ENCODE measurements at regions not wholly inside any gene's neighbourhood (a gene's known extent, or its start where the extent isn't known, plus 50 kb on each side); places are given as distances from the start of the nearest gene placed in this dataset.
"Not testable (repeated sequence)": the region's sequence is repeated elsewhere in the genome, so short reads cannot be mapped to it uniquely, and the experiment has no call there.

GRCh38 chr14:22382955-22383354 lies 206.1 kb downstream of the DAD1 start:
- in situ Hi-C loops (cut with HindIII; ENCODE audit: low pct_ligation_motif_present, low pct_unique_long_range_greater_than_20kb, low sequenced_read_pairs): no loop called here
- no peak for DNase-seq

GRCh38 chr14:22382395-22382794 lies 206.6 kb downstream of the DAD1 start:
- DNase-seq: no peak
- in situ Hi-C loops (cut with HindIII; ENCODE audit: low pct_ligation_motif_present, low pct_unique_long_range_greater_than_20kb, low sequenced_read_pairs): no loop called here

GRCh38 chr14:22381766-22382165 lies 207.3 kb downstream of the DAD1 start:
- peak; percentile 32 for DNase-seq

GRCh38 chr14:22381408-22381760 lies 207.6 kb downstream of the DAD1 start:
- in situ Hi-C loops (cut with HindIII; ENCODE audit: low pct_ligation_motif_present, low pct_unique_long_range_greater_than_20kb, low sequenced_read_pairs): no loop called here
- DNase-seq: no peak

More at GRCh38 chr14:22381766-22382165, 207.3 kb downstream of the DAD1 start:
- in situ Hi-C loops (cut with HindIII; ENCODE audit: low pct_ligation_motif_present, low pct_unique_long_range_greater_than_20kb, low sequenced_read_pairs): no loop called here

GRCh38 chr14:22380571-22381407 lies 208.2 kb downstream of the DAD1 start:
- in situ Hi-C loops (cut with HindIII; ENCODE audit: low pct_ligation_motif_present, low pct_unique_long_range_greater_than_20kb, low sequenced_read_pairs): no loop called here
- DNase-seq: no peak

GRCh38 chr14:22379727-22380126 lies 209.3 kb downstream of the DAD1 start:
- in situ Hi-C loops (cut with HindIII; ENCODE audit: low pct_ligation_motif_present, low pct_unique_long_range_greater_than_20kb, low sequenced_read_pairs): no loop called here
- DNase-seq: peak; percentile 21

- in situ Hi-C loops (cut with HindIII; ENCODE audit: low pct_ligation_motif_present, low pct_unique_long_range_greater_than_20kb, low sequenced_read_pairs): no loop called here
- no peak for DNase-seq
Measured at GRCh38 chr14:22378181-22378580, 210.8 kb downstream of the DAD1 start.

- peak; percentile 57 for DNase-seq
Measured at GRCh38 chr14:22375321-22375930, 213.6 kb downstream of the DAD1 start.

GRCh38 chr14:22370084-22370847 lies 218.8 kb downstream of the DAD1 start:
- in situ Hi-C loops (cut with HindIII; ENCODE audit: low pct_ligation_motif_present, low pct_unique_long_range_greater_than_20kb, low sequenced_read_pairs): no loop called here
- DNase-seq: peak; percentile 10

More at GRCh38 chr14:22375321-22375930, 213.6 kb downstream of the DAD1 start:
- in situ Hi-C loops (cut with HindIII; ENCODE audit: low pct_ligation_motif_present, low pct_unique_long_range_greater_than_20kb, low sequenced_read_pairs): no loop called here

GRCh38 chr14:22358726-22359125 lies 230.3 kb downstream of the DAD1 start:
- no peak for DNase-seq
- in situ Hi-C loops (cut with HindIII; ENCODE audit: low pct_ligation_motif_present, low pct_unique_long_range_greater_than_20kb, low sequenced_read_pairs): no loop called here

- in situ Hi-C loops (cut with HindIII; ENCODE audit: low pct_ligation_motif_present, low pct_unique_long_range_greater_than_20kb, low sequenced_read_pairs); DNase-seq: not testable (repeated sequence)
Measured at GRCh38 chr14:22349281-22349680, 239.7 kb downstream of the DAD1 start.

GRCh38 chr14:22344673-22345072 lies 244.4 kb downstream of the DAD1 start:
- in situ Hi-C loops (cut with HindIII; ENCODE audit: low pct_ligation_motif_present, low pct_unique_long_range_greater_than_20kb, low sequenced_read_pairs): no loop called here
- DNase-seq: no peak

GRCh38 chr14:22344209-22344608 lies 244.8 kb downstream of the DAD1 start:
- not testable (repeated sequence) for DNase-seq

GRCh38 chr14:22341049-22341448 lies 248.0 kb downstream of the DAD1 start:
- DNase-seq: no peak
- in situ Hi-C loops (cut with HindIII; ENCODE audit: low pct_ligation_motif_present, low pct_unique_long_range_greater_than_20kb, low sequenced_read_pairs): no loop called here

More at GRCh38 chr14:22344209-22344608, 244.8 kb downstream of the DAD1 start:
- in situ Hi-C loops (cut with HindIII; ENCODE audit: low pct_ligation_motif_present, low pct_unique_long_range_greater_than_20kb, low sequenced_read_pairs): not testable (repeated sequence)

GRCh38 chr14:22338917-22339715 lies 249.9 kb downstream of the DAD1 start:
- in situ Hi-C loops (cut with HindIII; ENCODE audit: low pct_ligation_motif_present, low pct_unique_long_range_greater_than_20kb, low sequenced_read_pairs): no loop called here
- no peak for DNase-seq

- in situ Hi-C loops (cut with HindIII; ENCODE audit: low pct_ligation_motif_present, low pct_unique_long_range_greater_than_20kb, low sequenced_read_pairs): no loop called here
- no peak for DNase-seq
Measured at GRCh38 chr14:22338381-22338780, 250.6 kb downstream of the DAD1 start.

GRCh38 chr14:22337938-22338337 lies 251.1 kb downstream of the DAD1 start:
- in situ Hi-C loops (cut with HindIII; ENCODE audit: low pct_ligation_motif_present, low pct_unique_long_range_greater_than_20kb, low sequenced_read_pairs): no loop called here
- no peak for DNase-seq

- no peak for DNase-seq
- in situ Hi-C loops (cut with HindIII; ENCODE audit: low pct_ligation_motif_present, low pct_unique_long_range_greater_than_20kb, low sequenced_read_pairs): no loop called here
Measured at GRCh38 chr14:22337521-22337920, 251.5 kb downstream of the DAD1 start.
